BJ (cell line): ENCODE measurements at regions not wholly inside any gene's neighbourhood (a gene's known extent, or its start where the extent isn't known, plus 50 kb on each side); places are given as distances from the start of the nearest gene placed in this dataset.

ENCODE experiments used
- CTCF ChIA-PET: fragments of 350-600 bp; formaldehyde crosslinking; extraction: SDS; loops from one replicate; lab custom pipeline; 2021; ENCODE audit warnings: antibody characterized with exemption, inconsistent platforms; lab: Yijun Ruan, JAX
- POLR2A ChIA-PET: fragments of 300-600 bp; sonication (Branson Sonifier 250); formaldehyde crosslinking; extraction: SDS; loops from one replicate; lab custom pipeline; 2021; ENCODE audit warnings: antibody characterized with exemption; lab: Charles Lee
- DNase-seq: peaks from one replicate; pipeline ENCODE4 v3.0.0-alpha.2; 2011; ENCODE audit warnings: low read depth
- H3K27me3 ChIP-seq: 2 replicates; pipeline ENCODE4 v1.6.0; 2011; ENCODE audit warnings: low read length; ENCODE audit not compliant: control insufficient read depth, insufficient read depth
- H3K36me3 ChIP-seq: 2 replicates; pipeline ENCODE4 v1.5.1; 2011; ENCODE audit warnings: low read length; ENCODE audit not compliant: control insufficient read depth, insufficient read depth
- H3K4me3 ChIP-seq: 2 replicates; pipeline ENCODE4 v1.5.1; 2011; ENCODE audit warnings: low read depth, mild to moderate bottlenecking, control low read depth, low read length
- CTCF ChIP-seq: IDR thresholded peaks from 2 replicates; pipeline ENCODE4 v1.5.1; 2011; ENCODE audit warnings: low read depth, mild to moderate bottlenecking, control low read depth, inconsistent platforms, low read length, moderate library complexity; ENCODE audit not compliant: insufficient read depth

- ChIA-PET POLR2A (no interaction called here), CTCF (interaction anchor here (0.6 kb wide), 1 partner anchor 52 kb away, joined by 4 read pairs; no protein-coding TSS in a partner anchor)
- Histone ChIP-seq H3K36me3 (no peaks in the 10 kb centered on the region), H3K27me3 (no peaks in the 10 kb centered on the region), H3K4me3 (no peak overlapping the region)
- TF ChIP-seq CTCF: no peak
- no peak for DNase-seq
Observed at GRCh38 chr13:76335463-76335862, 550.7 kb downstream of the KCTD12 start.

- H3K36me3 ChIP-seq: no peaks in the 10 kb centered on the region
- TF ChIP-seq CTCF: no peak
- no peak for DNase-seq
- ChIA-PET CTCF (no interaction called here), POLR2A (no interaction called here)
- H3K27me3 ChIP-seq: no peaks in the 10 kb centered on the region
- no peak overlapping the region for H3K4me3 ChIP-seq
Observed at GRCh38 chr13:76331943-76332712, 554.1 kb downstream of the KCTD12 start.

- H3K36me3 ChIP-seq: no peaks in the 10 kb centered on the region
- no peak for DNase-seq
Observed at GRCh38 chr13:76330761-76331160, 555.4 kb downstream of the KCTD12 start.

GRCh38 chr13:76329866-76330580 lies 556.2 kb downstream of the KCTD12 start:
- H3K27me3 ChIP-seq: no peaks in the 10 kb centered on the region
- POLR2A ChIA-PET: no interaction called here
- no peak overlapping the region for H3K4me3 ChIP-seq
- DNase-seq: no peak
- no peaks in the 10 kb centered on the region for H3K36me3 ChIP-seq
- TF ChIP-seq CTCF: no peak
- CTCF ChIA-PET: no interaction called here

More at GRCh38 chr13:76330761-76331160, 555.4 kb downstream of the KCTD12 start:
- H3K27me3 ChIP-seq: no peaks in the 10 kb centered on the region
- no peak overlapping the region for H3K4me3 ChIP-seq
- TF ChIP-seq CTCF: no peak
- ChIA-PET CTCF (no interaction called here), POLR2A (no interaction called here)

- no peak for TF ChIP-seq CTCF
- DNase-seq: no peak
- H3K27me3 ChIP-seq: no peaks in the 10 kb centered on the region
- H3K4me3 ChIP-seq: no peak overlapping the region
- no peaks in the 10 kb centered on the region for H3K36me3 ChIP-seq
- ChIA-PET CTCF (no interaction called here), POLR2A (no interaction called here)
Observed at GRCh38 chr13:76329004-76329403, 557.2 kb downstream of the KCTD12 start.
